Activated T-cell treated with anti-CD3 and anti-CD28 coated beads, Interleukin-2, amount 50 U/mL, for 72 hours (primary cell): ENCODE measurements at regions not wholly inside any gene's neighbourhood (a gene's known extent, or its start where the extent isn't known, plus 50 kb on each side); places are given as distances from the start of the nearest gene placed in this dataset.

ENCODE experiments used
- ATAC-seq, 2 donors: fragments of 150-1000 bp; cut with Tn5 transposase; replicated peaks in 1 of 2; 2 replicates each; pipeline ENCODE4 v1.10.0; 2021; ENCODE audit warnings: moderate library complexity in 2 of 2, mild to moderate bottlenecking in 1 of 2
- DNase-seq, 2 donors: peaks; one replicate each; pipeline ENCODE4 v3.0.0; 2021 to 2022; ENCODE audit warnings: mixed read lengths in 1 of 2
- H3K27ac Mint-ChIP-seq: one replicate; pipeline ENCODE4 v1.8.0; 2022; ENCODE audit warnings: mild to moderate bottlenecking, moderate library complexity, mixed read lengths
- H3K27me3 Mint-ChIP-seq: one replicate; pipeline ENCODE4 v1.8.0; 2022; ENCODE audit warnings: low read depth, mixed read lengths
- H3K36me3 Mint-ChIP-seq, 2 donors: one replicate each; pipeline ENCODE4 v1.8.0; 2022; ENCODE audit warnings: mixed read lengths in 2 of 2, mild to moderate bottlenecking in 1 of 2; ENCODE audit not compliant: insufficient read depth in 2 of 2
- H3K4me1 Mint-ChIP-seq: one replicate; pipeline ENCODE4 v1.8.0; 2022; ENCODE audit warnings: low read depth, mixed read lengths
- H3K4me3 Mint-ChIP-seq, 2 donors: one replicate each; pipeline ENCODE4 v1.8.0; 2022; ENCODE audit warnings: mild to moderate bottlenecking in 2 of 2, mixed read lengths in 2 of 2, moderate library complexity in 2 of 2
- H3K9me3 Mint-ChIP-seq, 2 donors: one replicate each; pipeline ENCODE4 v1.8.0; 2022; ENCODE audit warnings: mixed read lengths in 2 of 2

DNA sequence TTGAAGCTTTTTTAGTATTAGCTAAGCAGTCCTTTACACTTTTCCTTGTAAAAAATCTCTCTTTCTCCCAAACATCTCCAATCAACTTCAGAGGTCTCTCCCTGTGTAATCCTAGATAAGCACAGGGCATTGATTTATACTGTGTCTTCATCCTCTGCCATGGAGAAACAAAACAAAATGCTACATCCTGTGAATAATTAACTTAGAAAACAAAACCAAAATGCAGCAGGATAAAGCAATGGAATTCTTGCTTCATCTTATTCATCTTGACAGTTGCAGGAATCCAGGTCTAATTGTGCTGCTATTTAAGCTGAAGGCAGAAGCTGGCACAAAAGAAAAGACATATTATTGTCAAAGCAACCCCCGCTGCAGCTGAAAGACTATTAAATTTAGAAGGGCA lies 641.5 kb upstream of the SORCS1 start:
- Mint-ChIP-seq H3K9me3 (peaks cover 7 to 9% of the 10 kb centered on the region in 2 donors), H3K4me1 (no peaks in the 10 kb centered on the region), H3K4me3 (no peak overlapping the region), H3K27me3 (no peaks in the 10 kb centered on the region), H3K36me3 (peaks cover 0 to 1% of the 10 kb centered on the region in 2 donors), H3K27ac (no peak overlapping the region)
- no peak for ATAC-seq
- no peak for DNase-seq

DNA sequence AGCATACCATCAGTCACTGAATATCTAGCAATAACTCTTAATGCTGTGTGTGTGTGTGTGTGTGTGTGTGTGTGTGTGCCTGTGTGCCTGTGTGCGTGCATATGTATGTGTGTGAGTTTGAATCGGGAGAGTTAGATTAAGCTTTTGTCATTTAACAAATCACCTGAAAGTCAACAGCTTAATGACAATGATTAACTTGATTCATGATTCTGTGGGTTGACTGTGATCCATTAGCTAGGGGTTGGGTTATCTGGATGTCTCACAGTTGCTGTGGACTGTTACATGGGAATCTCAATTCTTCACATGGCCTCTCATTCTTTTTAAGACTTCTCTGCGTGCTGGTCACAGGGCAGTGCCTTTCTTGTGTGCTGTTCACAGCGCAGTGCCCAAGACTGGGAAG lies 639.0 kb upstream of the SORCS1 start:
- Mint-ChIP-seq H3K4me1 (no peaks in the 10 kb centered on the region), H3K4me3 (no peak overlapping the region), H3K9me3 (peaks cover 7 to 10% of the 10 kb centered on the region in 2 donors), H3K27me3 (no peaks in the 10 kb centered on the region), H3K27ac (no peak overlapping the region), H3K36me3 (peaks cover 0 to 2% of the 10 kb centered on the region in 2 donors)
- ATAC-seq (no peak), DNase-seq (no peak)

DNA sequence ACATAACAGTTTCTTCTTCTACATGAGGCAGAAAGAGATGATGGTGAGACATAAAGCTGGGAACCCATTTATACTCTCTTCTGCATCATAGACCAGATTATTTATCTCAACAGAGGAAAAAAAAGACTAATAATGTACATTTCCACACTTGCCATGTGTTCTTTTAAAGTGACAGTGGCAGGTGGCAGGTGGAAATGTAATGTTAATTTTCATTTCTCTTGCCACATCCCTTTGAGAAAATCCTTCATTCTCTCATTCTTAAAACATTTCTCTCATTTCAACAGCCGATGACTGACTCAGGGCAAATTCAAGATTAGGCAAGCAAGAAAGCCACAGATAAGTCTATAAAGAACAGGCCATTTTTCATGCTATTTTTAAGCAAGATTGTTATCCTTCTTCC lies 635.6 kb upstream of the SORCS1 start:
- Mint-ChIP-seq H3K4me1 (no peaks in the 10 kb centered on the region), H3K27ac (no peak overlapping the region), H3K36me3 (peaks cover 0 to 2% of the 10 kb centered on the region in 2 donors), H3K4me3 (no peak overlapping the region), H3K9me3 (peaks cover 10 to 11% of the 10 kb centered on the region in 2 donors), H3K27me3 (no peaks in the 10 kb centered on the region)
- no peak for ATAC-seq
- no peak for DNase-seq

DNA sequence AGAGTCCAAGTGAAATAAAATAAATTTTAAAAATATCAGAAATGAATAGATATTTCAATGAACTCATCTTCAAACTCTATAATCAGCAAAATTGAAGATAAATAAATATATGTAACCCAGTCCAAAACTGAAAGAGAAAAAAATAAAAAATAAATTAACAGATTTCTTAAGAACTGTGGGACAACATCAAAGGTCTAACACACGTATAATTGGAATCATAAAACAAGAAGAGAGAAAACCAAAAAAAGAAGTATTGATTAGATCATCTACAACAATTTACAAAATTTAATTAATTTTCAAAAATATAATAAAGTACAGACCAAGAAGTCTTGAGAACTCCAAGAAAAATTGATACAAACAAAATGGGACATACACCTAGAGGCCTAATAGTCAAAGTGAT lies 625.8 kb upstream of the SORCS1 start:
- no peaks in the 10 kb centered on the region for H3K27me3 Mint-ChIP-seq
- ATAC-seq = no peak
- no peak overlapping the region for H3K4me3 Mint-ChIP-seq
- no peaks in the 10 kb centered on the region for H3K4me1 Mint-ChIP-seq
- no peaks in the 10 kb centered on the region for H3K36me3 Mint-ChIP-seq
- DNase-seq = no peak
- no peak overlapping the region for H3K27ac Mint-ChIP-seq
- peaks cover 4 to 12% of the 10 kb centered on the region in 2 donors for H3K9me3 Mint-ChIP-seq

DNA sequence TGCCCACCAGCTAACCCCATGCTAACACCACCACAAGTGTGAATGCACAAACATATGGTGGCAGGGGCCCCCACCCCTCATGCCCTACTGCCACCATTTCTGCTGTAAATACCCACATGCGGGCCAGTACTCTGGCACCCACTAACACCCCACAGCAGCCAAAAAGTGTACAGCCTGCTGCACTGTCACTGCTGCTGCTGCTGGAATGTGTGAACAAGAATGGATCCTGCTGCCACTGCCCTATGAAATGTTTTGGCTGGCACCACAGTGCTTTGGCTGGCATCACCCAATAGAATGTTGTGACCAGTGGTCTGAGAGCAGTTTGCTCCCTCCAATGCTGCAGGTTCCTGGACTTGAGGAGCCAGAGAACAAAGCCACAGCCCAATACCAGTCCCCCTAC lies 606.6 kb upstream of the SORCS1 start:
- Mint-ChIP-seq H3K4me1 (no peaks in the 10 kb centered on the region), H3K27me3 (no peaks in the 10 kb centered on the region), H3K36me3 (peaks cover 0 to 2% of the 10 kb centered on the region in 2 donors), H3K9me3 (peaks cover 5 to 6% of the 10 kb centered on the region in 2 donors), H3K4me3 (no peak overlapping the region), H3K27ac (no peak overlapping the region)
- no peak for DNase-seq
- no peak for ATAC-seq

DNA sequence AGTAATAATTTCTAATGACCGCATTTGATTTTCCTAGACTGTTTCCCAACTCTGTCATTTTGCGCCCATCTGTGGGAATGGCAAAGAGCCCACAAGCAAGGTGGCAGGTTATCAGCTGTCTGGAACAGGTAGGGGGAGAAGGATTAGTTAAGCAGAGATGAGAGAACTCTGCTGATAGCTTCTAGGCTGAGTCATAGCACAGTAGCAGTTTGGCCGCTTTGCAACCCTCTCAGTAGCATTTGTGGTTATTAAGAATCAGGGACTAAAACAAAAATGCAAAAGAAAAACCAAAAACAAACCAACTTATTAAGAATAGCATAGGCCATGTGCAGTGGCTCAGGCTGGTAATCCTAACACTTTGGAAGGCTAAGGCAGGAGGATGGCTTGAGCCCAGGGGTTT lies 602.7 kb upstream of the SORCS1 start:
- H3K4me3 Mint-ChIP-seq = no peak overlapping the region
- no peaks in the 10 kb centered on the region for H3K4me1 Mint-ChIP-seq

DNA sequence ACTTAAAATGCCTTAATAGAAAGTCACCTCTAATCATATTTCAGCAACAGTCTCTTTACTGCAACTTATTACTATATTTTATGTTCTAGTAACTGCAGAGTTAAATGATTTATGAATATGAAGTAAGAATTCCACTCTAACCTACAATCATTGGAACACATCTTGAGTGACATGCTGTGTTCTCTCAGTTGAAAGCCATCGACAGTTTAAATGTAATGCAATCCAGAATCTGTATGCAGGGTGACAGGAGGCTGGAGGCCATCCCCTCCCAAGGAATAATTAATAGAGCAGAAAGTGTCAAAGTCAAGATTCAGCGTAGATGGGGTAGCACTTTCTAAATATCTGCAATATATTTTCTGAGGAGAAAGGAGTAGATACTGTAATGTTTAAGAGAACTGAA lies 590.3 kb upstream of the SORCS1 start:
- DNase-seq = no peak

More for the DNA sequence above, 602.7 kb upstream of the SORCS1 start:
- Mint-ChIP-seq H3K36me3 (peaks cover 0 to 2% of the 10 kb centered on the region in 2 donors), H3K27me3 (no peaks in the 10 kb centered on the region), H3K27ac (no peak overlapping the region), H3K9me3 (peaks cover 11 to 16% of the 10 kb centered on the region in 2 donors)
- DNase-seq = no peak
- no peak for ATAC-seq

DNA sequence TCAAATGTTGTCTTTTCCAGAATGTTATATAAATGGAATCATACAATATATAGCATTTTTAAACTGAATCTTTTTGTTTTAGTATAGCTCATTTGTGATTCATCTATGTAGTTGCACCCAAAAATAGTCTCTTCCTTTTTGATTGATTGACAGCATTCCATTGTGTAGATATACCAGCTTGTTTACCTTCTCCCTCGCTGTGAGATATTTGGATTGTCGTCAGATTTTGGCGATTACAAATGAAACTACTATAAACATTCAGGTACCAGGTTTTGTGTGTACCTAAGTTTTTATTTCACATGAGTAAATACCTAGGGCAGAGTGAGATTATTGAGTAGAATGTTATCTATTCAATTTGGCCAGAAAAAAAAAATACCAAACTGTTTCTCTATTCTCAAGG lies 584.7 kb upstream of the SORCS1 start:
- Mint-ChIP-seq H3K4me1 (no peaks in the 10 kb centered on the region), H3K27ac (no peak overlapping the region), H3K4me3 (no peak overlapping the region), H3K36me3 (peaks cover 0 to 4% of the 10 kb centered on the region in 2 donors), H3K27me3 (no peaks in the 10 kb centered on the region), H3K9me3 (peaks cover 12 to 16% of the 10 kb centered on the region in 2 donors)
- no peak for DNase-seq
- ATAC-seq = no peak

More for the DNA sequence above, 590.3 kb upstream of the SORCS1 start:
- Mint-ChIP-seq H3K4me1 (no peaks in the 10 kb centered on the region), H3K9me3 (peaks cover 3 to 5% of the 10 kb centered on the region in 2 donors), H3K4me3 (no peak overlapping the region), H3K36me3 (no peaks in the 10 kb centered on the region), H3K27ac (no peak overlapping the region), H3K27me3 (no peaks in the 10 kb centered on the region)
- ATAC-seq = no peak

DNA sequence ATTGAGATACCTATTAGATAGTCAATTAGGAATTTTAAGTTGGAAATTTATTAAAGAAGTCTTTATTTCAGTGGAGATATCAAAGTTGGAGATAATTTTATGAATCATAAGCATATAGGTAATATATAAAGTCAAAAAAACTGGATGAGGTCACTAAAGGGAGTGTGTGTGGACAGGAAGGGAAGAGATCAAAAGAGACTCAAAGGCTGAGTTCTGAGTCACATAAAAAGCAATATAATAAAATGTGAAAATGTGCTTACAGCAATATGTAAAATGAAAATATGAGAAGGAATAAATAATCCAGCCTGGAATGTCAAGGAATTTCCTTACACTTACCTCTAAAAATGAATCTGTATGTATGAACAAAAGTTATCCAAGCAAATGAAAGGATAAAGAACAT lies 583.3 kb upstream of the SORCS1 start:
- Mint-ChIP-seq H3K27me3 (no peaks in the 10 kb centered on the region), H3K36me3 (peaks cover 0 to 4% of the 10 kb centered on the region in 2 donors), H3K4me1 (no peaks in the 10 kb centered on the region), H3K27ac (no peak overlapping the region), H3K4me3 (no peak overlapping the region), H3K9me3 (peaks cover 12 to 16% of the 10 kb centered on the region in 2 donors)
- DNase-seq (no peak), ATAC-seq (no peak)

DNA sequence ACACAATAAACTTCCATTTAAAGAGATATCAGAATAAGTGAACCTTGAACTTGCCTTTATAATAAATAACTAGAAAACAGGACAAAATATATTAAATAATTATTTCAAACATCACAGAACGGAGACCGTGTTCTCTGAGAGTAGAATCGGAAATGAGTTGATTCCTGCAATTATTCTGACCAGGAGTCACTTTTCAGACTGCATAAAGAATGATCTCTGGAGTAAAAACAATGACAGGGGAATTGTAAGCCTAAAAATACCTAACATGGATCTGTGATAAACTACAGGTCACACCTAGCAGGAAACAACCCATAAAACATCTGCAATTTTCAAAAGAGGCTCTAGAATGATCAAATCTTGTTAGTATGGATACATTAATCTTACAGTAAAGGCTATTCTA lies 577.5 kb upstream of the SORCS1 start:
- H3K9me3 Mint-ChIP-seq = peaks cover 12 to 17% of the 10 kb centered on the region in 2 donors
- ATAC-seq (no peak), DNase-seq (no peak)
- no peak overlapping the region for H3K27ac Mint-ChIP-seq
- H3K4me1 Mint-ChIP-seq = no peaks in the 10 kb centered on the region
- H3K27me3 Mint-ChIP-seq = no peaks in the 10 kb centered on the region
- H3K4me3 Mint-ChIP-seq = no peak overlapping the region
- peaks cover 0 to 4% of the 10 kb centered on the region in 2 donors for H3K36me3 Mint-ChIP-seq

DNA sequence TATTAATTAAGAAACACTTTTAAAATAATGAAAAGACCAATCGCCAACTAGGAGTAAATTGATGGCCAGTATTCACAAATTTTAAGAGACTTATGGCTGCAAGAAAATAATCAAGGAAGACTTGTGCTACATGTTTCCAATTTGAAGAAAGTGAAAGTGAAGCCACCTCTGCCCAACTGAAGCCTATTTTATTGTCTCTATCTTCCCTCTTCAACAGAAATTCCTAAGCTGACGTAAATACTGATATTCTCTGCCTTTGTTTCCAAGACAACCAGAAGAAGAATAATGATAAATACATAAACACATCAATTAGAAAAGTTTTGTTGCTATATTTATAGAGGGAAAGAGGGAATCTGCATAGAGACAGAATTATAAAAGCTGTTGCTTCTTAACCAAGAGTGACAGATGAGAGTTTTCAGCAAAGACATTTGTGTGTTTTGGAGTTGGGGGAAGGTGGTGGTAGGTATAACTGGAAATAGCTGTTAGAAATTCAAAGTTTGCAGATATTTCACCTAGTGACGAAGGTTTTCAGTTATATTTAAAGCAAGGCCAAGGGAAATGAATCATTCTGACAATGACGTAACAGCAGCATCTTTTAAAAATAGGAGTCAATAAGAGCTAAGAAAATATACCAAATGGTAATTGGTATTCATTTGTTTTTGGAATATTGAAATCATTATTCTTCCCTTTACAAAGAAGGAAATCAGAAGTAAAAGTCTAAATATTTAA lies 576.6 kb upstream of the SORCS1 start:
- H3K27me3 Mint-ChIP-seq = no peaks in the 10 kb centered on the region
- no peak overlapping the region for H3K4me3 Mint-ChIP-seq
- ATAC-seq (no peak), DNase-seq (no peak)
- H3K4me1 Mint-ChIP-seq = no peaks in the 10 kb centered on the region
- no peak overlapping the region for H3K27ac Mint-ChIP-seq
- peaks cover 0 to 4% of the 10 kb centered on the region in 2 donors for H3K36me3 Mint-ChIP-seq
- H3K9me3 Mint-ChIP-seq = peaks cover 12 to 17% of the 10 kb centered on the region in 2 donors

DNA sequence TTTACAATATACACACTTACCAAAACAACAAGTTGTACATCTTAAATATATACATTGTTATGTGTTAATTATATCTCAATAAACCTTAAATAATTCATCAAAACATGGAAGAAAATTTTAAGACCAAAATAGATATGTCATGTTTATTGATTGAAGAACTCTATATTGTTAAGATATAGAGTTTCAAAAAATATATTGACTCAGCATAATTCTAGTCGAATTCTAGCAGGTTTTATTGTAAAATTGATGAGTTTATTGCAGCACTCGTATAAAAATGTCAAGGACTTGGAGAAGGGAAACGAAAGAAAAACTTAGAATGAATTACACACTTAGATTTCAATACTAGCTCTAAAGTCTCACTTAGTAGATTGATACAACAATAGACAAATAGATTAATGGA lies 575.4 kb upstream of the SORCS1 start:
- Mint-ChIP-seq H3K9me3 (peaks cover 12 to 16% of the 10 kb centered on the region in 2 donors), H3K27me3 (no peaks in the 10 kb centered on the region), H3K27ac (no peak overlapping the region), H3K4me3 (no peak overlapping the region), H3K36me3 (peaks cover 0 to 3% of the 10 kb centered on the region in 2 donors), H3K4me1 (no peaks in the 10 kb centered on the region)
- ATAC-seq (no peak), DNase-seq (no peak)

DNA sequence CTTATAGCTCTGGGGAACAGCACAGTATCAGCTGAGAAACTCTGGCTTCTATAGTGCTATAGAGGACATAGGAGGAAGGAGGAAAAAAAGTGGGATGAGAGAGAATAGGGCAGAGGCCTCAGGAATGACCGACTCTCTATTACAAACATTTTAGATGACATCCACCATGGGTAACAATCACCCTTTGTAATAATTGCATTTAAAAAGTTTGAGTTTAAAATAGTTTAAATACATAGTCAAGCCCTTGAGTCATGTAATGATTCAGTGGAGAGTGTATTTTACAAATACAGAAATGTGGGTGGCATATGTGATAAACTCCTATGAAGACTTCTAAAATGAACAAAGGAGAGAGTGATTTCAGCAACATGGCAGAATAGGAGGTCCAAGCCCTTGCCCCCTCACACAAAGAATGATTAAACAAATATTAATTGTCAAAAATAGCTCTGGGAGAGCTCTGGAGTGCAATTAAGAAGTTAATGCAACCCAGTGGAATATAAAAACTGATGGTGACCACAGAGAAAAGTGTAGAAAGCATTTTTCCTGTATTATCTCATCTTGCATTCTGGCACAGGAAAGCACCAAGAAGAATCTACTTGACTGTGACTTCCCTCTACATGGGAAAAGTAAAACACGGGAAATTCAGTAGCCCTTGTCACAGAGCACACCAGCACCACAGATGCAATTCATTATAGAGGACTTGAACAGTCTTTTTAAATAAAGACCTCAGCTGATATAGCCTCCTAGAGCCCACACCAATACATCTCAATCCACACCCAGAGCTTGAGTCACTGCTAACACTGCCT lies 569.0 kb upstream of the SORCS1 start:
- Mint-ChIP-seq H3K27ac (no peak overlapping the region), H3K4me3 (no peak overlapping the region), H3K36me3 (peaks cover 0 to 5% of the 10 kb centered on the region in 2 donors), H3K4me1 (no peaks in the 10 kb centered on the region), H3K27me3 (no peaks in the 10 kb centered on the region), H3K9me3 (peaks cover 9 to 23% of the 10 kb centered on the region in 2 donors)
- DNase-seq (no peak), ATAC-seq (no peak)
